ENCODE measurements at regions not wholly inside any gene's neighbourhood (a gene's known extent, or its start where the extent isn't known, plus 50 kb on each side); places are given as distances from the start of the nearest gene placed in this dataset.

DNA sequence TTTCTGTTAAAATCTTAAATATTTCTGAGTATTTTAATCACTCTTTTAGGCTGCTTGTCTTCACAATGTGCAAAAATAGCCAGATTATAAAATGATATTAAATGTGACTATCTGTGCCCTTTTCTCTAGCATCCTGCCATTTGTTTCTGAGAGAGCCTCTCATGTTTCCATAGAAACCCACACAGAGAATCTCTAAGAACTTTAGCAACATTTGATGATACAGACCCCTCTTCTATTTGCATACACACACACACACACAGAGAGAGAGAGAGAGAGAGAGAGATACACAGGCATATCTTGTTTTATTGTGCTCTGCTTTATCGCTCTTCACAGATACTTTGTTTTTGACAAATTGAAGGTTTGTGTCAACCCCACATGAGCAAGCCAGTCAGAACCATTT lies 134.5 kb upstream of the DDX18 start:
- TF ChIP-seq, protein P1, sequence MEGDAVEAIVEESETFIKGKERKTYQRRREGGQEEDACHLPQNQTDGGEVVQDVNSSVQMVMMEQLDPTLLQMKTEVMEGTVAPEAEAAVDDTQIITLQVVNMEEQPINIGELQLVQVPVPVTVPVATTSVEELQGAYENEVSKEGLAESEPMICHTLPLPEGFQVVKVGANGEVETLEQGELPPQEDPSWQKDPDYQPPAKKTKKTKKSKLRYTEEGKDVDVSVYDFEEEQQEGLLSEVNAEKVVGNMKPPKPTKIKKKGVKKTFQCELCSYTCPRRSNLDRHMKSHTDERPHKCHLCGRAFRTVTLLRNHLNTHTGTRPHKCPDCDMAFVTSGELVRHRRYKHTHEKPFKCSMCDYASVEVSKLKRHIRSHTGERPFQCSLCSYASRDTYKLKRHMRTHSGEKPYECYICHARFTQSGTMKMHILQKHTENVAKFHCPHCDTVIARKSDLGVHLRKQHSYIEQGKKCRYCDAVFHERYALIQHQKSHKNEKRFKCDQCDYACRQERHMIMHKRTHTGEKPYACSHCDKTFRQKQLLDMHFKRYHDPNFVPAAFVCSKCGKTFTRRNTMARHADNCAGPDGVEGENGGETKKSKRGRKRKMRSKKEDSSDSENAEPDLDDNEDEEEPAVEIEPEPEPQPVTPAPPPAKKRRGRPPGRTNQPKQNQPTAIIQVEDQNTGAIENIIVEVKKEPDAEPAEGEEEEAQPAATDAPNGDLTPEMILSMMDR (IDR thresholded peaks at IDR 0.05; ENCODE audit: insufficient read depth, low read length, poor library complexity, severe bottlenecking): no peak
- no peak for TF ChIP-seq EZH2phosphoT487 (conservative IDR thresholded peaks at IDR 0.05; ENCODE audit: low read length)
